Neural cell (in vitro differentiated cells): ENCODE measurements at regions not wholly inside any gene's neighbourhood (a gene's known extent, or its start where the extent isn't known, plus 50 kb on each side); places are given as distances from the start of the nearest gene placed in this dataset.

Source experiments
- CTCF ChIP-seq: fragments of 450-650 bp; IDR thresholded peaks from 2 replicates; pipeline ENCODE4 v1.5.1; 2014; ENCODE audit warnings: antibody characterized with exemption, mild to moderate bottlenecking, moderate library complexity; ENCODE audit not compliant: poor library complexity, severe bottlenecking
- POLR2AphosphoS5 ChIP-seq: IDR thresholded peaks from 2 replicates; pipeline ENCODE4 v1.6.1; 2012
- REST ChIP-seq: IDR thresholded peaks from 2 replicates; pipeline ENCODE4 v1.6.1; 2012; ENCODE audit warnings: borderline replicate concordance

GRCh38 chr4:62344915-62345314, 1144.8 kb downstream of the ADGRL3 start:
- no peak for TF ChIP-seq POLR2AphosphoS5
- no peak for TF ChIP-seq CTCF
- no peak for TF ChIP-seq REST
